Neural cell (in vitro differentiated cells): ENCODE measurements at regions not wholly inside any gene's neighbourhood (a gene's known extent, or its start where the extent isn't known, plus 50 kb on each side); places are given as distances from the start of the nearest gene placed in this dataset.
"Not testable (repeated sequence)": the region's sequence is repeated elsewhere in the genome, so short reads cannot be mapped to it uniquely, and the experiment has no call there.

ENCODE experiments used
- EZH2 ChIP-seq: fragments of 200-600, 300-800 bp; shearing (Covaris generic), sonication (generic); IDR thresholded peaks from 2 replicates; pipeline ENCODE4 v1.6.1; 2014; ENCODE audit warnings: antibody characterized with exemption, low read length, borderline replicate concordance, mild to moderate bottlenecking; ENCODE audit not compliant: insufficient read depth, poor library complexity, severe bottlenecking
- POLR2AphosphoS5 ChIP-seq: IDR thresholded peaks from 2 replicates; pipeline ENCODE4 v1.6.1; 2012
- TF ChIP-seq, protein P1 (sequence below): fragments of 450-650 bp; IDR thresholded peaks from 2 replicates; pipeline ENCODE4 v1.5.1; 2014; ENCODE audit warnings: antibody characterized with exemption, mild to moderate bottlenecking, moderate library complexity; ENCODE audit not compliant: poor library complexity, severe bottlenecking

- TF ChIP-seq, protein P1, sequence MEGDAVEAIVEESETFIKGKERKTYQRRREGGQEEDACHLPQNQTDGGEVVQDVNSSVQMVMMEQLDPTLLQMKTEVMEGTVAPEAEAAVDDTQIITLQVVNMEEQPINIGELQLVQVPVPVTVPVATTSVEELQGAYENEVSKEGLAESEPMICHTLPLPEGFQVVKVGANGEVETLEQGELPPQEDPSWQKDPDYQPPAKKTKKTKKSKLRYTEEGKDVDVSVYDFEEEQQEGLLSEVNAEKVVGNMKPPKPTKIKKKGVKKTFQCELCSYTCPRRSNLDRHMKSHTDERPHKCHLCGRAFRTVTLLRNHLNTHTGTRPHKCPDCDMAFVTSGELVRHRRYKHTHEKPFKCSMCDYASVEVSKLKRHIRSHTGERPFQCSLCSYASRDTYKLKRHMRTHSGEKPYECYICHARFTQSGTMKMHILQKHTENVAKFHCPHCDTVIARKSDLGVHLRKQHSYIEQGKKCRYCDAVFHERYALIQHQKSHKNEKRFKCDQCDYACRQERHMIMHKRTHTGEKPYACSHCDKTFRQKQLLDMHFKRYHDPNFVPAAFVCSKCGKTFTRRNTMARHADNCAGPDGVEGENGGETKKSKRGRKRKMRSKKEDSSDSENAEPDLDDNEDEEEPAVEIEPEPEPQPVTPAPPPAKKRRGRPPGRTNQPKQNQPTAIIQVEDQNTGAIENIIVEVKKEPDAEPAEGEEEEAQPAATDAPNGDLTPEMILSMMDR = not testable (repeated sequence)
- not testable (repeated sequence) for TF ChIP-seq POLR2AphosphoS5, EZH2
These were observed 63.1 kb upstream of the ANKRD30A start for GRCh38 chr10:37062296-37062695.
